Progenitor cell of endocrine pancreas (in vitro differentiated cells): ENCODE measurements at regions not wholly inside any gene's neighbourhood (a gene's known extent, or its start where the extent isn't known, plus 50 kb on each side); places are given as distances from the start of the nearest gene placed in this dataset.
A peak's percentile ranks its signal among the peaks of the same experiment; 100 is the strongest.

Experiments used
- DNase-seq: peaks from one replicate; pipeline ENCODE4 v3.0.0; 2021; ENCODE audit warnings: low spot score; ENCODE audit not compliant: unreplicated experiment
- H3K27ac Mint-ChIP-seq: 2 replicates; pipeline ENCODE4 v1.8.0; 2021; ENCODE audit warnings: mild to moderate bottlenecking, moderate library complexity, mixed read lengths
- H3K27me3 Mint-ChIP-seq: 2 replicates; pipeline ENCODE4 v1.8.0; 2021; ENCODE audit warnings: mixed read lengths
- H3K36me3 Mint-ChIP-seq: 2 replicates; pipeline ENCODE4 v1.8.0; 2022; ENCODE audit warnings: mixed read lengths; ENCODE audit not compliant: insufficient read depth
- H3K4me1 Mint-ChIP-seq: 2 replicates; pipeline ENCODE4 v1.8.0; 2021; ENCODE audit warnings: low read depth, mixed read lengths
- H3K4me3 Mint-ChIP-seq: 2 replicates; pipeline ENCODE4 v1.8.0; 2021; ENCODE audit warnings: low read depth, mild to moderate bottlenecking, moderate library complexity, mixed read lengths
- H3K9me3 Mint-ChIP-seq: 2 replicates; pipeline ENCODE4 v1.8.0; 2021; ENCODE audit warnings: low read depth, mixed read lengths
- TF ChIP-seq, protein P1 (sequence below): fragments of 200-600 bp; sonication (generic); IDR thresholded peaks from one replicate; pipeline ENCODE4 v1.5.0; 2021; ENCODE audit warnings: antibody characterized with exemption, mild to moderate bottlenecking; ENCODE audit not compliant: unreplicated experiment

DNA sequence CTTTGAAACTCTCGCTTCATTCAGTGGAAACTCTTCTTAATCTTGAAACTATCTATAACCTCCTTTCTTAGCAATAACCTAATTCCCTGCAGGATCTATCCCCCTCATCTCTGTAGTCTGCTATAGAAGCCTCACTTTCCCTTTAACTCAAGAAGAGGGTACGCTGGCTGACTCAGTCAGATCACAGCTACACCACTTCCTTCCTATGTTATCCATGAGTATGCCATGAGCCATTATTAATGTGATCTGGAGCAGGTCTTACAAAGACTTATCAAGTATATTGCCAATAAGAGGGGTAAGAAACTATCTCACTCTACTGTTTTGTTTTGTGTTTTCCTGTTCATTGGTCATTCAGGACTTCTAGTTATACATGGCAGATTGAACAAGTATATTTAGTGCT lies 165.3 kb downstream of the PJA1 start:
- H3K4me1 Mint-ChIP-seq = peaks cover 3% of the 10 kb centered on the region
- DNase-seq = no peak
- no peaks in the 10 kb centered on the region for H3K36me3 Mint-ChIP-seq
- H3K9me3 Mint-ChIP-seq = peaks cover 14% of the 10 kb centered on the region
- H3K27me3 Mint-ChIP-seq = no peaks in the 10 kb centered on the region
- TF ChIP-seq, protein P1, sequence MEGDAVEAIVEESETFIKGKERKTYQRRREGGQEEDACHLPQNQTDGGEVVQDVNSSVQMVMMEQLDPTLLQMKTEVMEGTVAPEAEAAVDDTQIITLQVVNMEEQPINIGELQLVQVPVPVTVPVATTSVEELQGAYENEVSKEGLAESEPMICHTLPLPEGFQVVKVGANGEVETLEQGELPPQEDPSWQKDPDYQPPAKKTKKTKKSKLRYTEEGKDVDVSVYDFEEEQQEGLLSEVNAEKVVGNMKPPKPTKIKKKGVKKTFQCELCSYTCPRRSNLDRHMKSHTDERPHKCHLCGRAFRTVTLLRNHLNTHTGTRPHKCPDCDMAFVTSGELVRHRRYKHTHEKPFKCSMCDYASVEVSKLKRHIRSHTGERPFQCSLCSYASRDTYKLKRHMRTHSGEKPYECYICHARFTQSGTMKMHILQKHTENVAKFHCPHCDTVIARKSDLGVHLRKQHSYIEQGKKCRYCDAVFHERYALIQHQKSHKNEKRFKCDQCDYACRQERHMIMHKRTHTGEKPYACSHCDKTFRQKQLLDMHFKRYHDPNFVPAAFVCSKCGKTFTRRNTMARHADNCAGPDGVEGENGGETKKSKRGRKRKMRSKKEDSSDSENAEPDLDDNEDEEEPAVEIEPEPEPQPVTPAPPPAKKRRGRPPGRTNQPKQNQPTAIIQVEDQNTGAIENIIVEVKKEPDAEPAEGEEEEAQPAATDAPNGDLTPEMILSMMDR = no peak
- no peak overlapping the region for H3K27ac Mint-ChIP-seq
- no peak overlapping the region for H3K4me3 Mint-ChIP-seq

DNA sequence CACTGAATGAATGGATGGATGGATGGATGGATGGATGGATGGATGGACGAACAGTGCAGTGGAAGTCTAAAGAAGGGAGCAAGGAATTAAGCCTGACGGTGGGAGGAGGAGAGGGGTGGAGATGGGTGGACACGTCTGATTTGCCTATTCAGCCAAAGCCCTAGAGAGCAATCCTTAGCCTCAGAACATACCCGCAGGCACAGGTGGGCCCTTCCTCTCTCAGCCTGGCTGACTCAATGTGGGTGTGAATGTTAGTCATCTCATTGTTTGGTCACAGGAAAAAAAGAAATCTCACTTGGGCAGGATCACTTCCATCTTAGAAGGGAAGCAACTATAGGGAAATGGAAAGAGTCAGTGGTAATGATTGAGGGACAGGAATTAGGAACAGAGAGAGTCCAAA lies 165.9 kb downstream of the PJA1 start:
- Mint-ChIP-seq H3K27ac (no peak overlapping the region), H3K9me3 (peaks cover 14% of the 10 kb centered on the region), H3K4me3 (no peak overlapping the region), H3K4me1 (peaks cover 3% of the 10 kb centered on the region), H3K27me3 (no peaks in the 10 kb centered on the region), H3K36me3 (no peaks in the 10 kb centered on the region)
- TF ChIP-seq, protein P1 = no peak
- no peak for DNase-seq

DNA sequence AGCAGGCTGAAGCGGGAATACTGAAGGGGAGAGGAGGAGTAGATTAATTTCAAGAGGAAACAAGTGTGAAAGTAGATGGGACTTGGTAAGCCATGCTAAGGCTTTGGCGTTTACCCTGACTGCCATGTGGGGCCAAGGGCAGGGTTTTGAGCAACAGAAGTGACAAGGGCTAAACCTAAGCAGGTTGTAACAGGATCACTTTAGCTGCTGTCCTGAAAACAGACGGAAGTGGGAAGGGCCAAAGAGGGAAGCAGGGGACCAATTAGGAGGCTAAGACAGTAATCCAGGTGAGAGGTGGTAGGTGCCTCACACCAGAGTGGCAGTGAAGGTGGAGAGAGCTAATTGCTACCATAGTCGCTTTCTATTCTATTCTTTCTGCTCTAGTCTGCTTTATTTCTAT lies 166.5 kb downstream of the PJA1 start:
- H3K27me3 Mint-ChIP-seq = no peaks in the 10 kb centered on the region
- DNase-seq = no peak
- no peaks in the 10 kb centered on the region for H3K36me3 Mint-ChIP-seq
- TF ChIP-seq, protein P1 = no peak
- H3K27ac Mint-ChIP-seq = no peak overlapping the region
- peaks cover 14% of the 10 kb centered on the region for H3K9me3 Mint-ChIP-seq
- no peak overlapping the region for H3K4me3 Mint-ChIP-seq
- peaks cover 3% of the 10 kb centered on the region for H3K4me1 Mint-ChIP-seq

DNA sequence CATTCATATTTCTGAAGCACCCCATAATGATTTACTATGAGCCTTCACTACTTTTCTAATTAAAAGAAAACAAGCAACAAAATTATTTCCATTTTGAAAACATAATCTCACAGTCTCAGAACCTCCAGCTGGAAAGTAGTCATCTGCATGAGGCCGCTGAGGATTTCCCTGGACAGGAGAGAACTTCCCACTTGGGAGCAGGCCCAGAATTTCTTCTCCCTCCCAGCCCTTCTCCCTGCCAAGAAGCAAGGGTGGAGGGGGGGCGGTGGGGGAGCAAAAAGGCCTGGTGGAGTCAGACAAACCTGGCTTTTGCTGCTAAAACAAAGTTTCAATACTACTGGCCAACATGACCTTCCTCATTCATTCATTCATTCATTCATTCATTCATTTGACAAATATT lies 167.3 kb downstream of the PJA1 start:
- TF ChIP-seq, protein P1 = no peak
- Mint-ChIP-seq H3K9me3 (peaks cover 14% of the 10 kb centered on the region), H3K4me3 (no peak overlapping the region), H3K27ac (no peak overlapping the region), H3K4me1 (peaks cover 3% of the 10 kb centered on the region), H3K27me3 (no peaks in the 10 kb centered on the region), H3K36me3 (no peaks in the 10 kb centered on the region)
- peak; percentile 1 for DNase-seq

DNA sequence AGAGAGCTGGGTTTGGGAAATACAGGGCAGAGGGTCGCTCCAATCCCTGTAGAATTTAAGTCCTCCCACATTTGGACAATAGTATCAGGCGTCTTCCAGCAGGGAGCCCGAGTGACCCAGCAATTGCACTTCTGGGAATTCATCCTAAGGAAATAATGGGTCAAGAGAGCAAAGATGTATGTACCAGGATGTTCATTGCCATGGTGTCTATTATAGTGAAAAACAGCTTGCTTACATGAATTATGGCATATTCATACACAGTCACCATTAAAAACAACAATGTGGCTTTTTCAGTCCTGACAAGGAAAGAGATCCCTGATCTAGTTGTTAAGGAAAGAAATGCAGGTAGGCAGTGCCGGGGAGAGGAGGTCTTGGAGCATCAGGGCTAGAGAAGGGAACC lies 167.7 kb downstream of the PJA1 start:
- Mint-ChIP-seq H3K4me3 (no peak overlapping the region), H3K27ac (no peak overlapping the region), H3K36me3 (no peaks in the 10 kb centered on the region), H3K4me1 (peaks cover 6% of the 10 kb centered on the region), H3K27me3 (no peaks in the 10 kb centered on the region), H3K9me3 (peaks cover 15% of the 10 kb centered on the region)
- TF ChIP-seq, protein P1 = no peak
- DNase-seq = no peak
